ENCODE measurements at regions not wholly inside any gene's neighbourhood (a gene's known extent, or its start where the extent isn't known, plus 50 kb on each side); places are given as distances from the start of the nearest gene placed in this dataset.

DNA sequence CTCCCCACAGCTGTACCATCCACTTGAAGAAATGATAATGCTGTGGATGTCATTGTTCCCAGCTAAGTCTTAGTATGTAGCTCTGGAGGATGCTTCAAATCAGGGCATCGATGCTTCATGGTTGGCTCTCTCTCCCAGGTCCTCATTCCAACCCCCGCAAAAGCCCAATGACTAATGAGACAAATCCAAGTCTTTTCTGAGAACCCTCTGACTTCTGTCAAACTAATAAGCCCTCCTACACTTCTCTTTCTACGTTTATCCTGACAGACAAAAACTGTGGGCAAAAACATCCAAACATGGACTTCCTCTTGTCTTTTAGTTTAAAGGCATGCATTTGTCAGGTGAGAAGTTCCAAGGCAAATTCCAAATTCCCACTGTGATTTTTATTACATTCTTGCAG is 260.4 kb upstream of the TAC1 start:
- CTCF ChIA-PET (ENCODE audit: partially characterized antibody), result interaction anchor here (0.8 to 0.9 kb wide), 3 partner anchors 19 to 45 kb away, joined by 3 read pairs; no protein-coding TSS in a partner anchor
- no peaks in the 10 kb centered on the region for H3K79me1 ChIP-seq (ENCODE audit: low read depth, low read length)
- H2BK15ac ChIP-seq (ENCODE audit: low read length), result no peak overlapping the region
- H3K27me3 ChIP-seq (replicated peaks in 1 of 4; ENCODE audit: control insufficient read depth in 3 of 4, extremely low read depth in 1 of 4, insufficient read depth in 3 of 4, low read length in 3 of 4), result no peaks in the 10 kb centered on the region
- H2BK120ac ChIP-seq (replicated peaks; ENCODE audit: low read depth, low read length), result no peak overlapping the region
- H4K91ac ChIP-seq (replicated peaks; ENCODE audit: insufficient read length, low read length), result no peak overlapping the region
- H3K18ac ChIP-seq (ENCODE audit: extremely low read depth, low read length), result no peak overlapping the region
- WGBS, 2 experiments (ENCODE audit: extremely low coverage in 1 of 2, insufficient coverage in 1 of 2, insufficient read length in 1 of 2, insufficient replicate concordance in 2 of 2, low coverage in 1 of 2, low lambda C conversion rate in 2 of 2, missing lambda C conversion rate in 1 of 2), result 80% methylated on average over 3 of the region's 3 CpGs; no CpG with 5 or more reads in 1 of the 2 experiments
- no peak overlapping the region for H3K14ac ChIP-seq (ENCODE audit: insufficient read length)
- H3K4me3 ChIP-seq (ENCODE audit: extremely low read depth in 1 of 4, insufficient read depth in 2 of 4, low read depth in 3 of 4, low read length in 4 of 4), result no peak overlapping the region
- no peaks in the 10 kb centered on the region for H3K4me1 ChIP-seq (replicated peaks in 1 of 4; ENCODE audit: control insufficient read depth in 3 of 4, insufficient read depth in 4 of 4, low read length in 3 of 4)
- H3K4ac ChIP-seq (replicated peaks; ENCODE audit: insufficient read length, low read depth, low read length), result no peak overlapping the region
- no peak for FAIRE-seq
- H4K8ac ChIP-seq (ENCODE audit: extremely low read depth, insufficient read depth, low read length), result no peak overlapping the region
- H3K23ac ChIP-seq (ENCODE audit: insufficient read length), result no peak overlapping the region
- no peak overlapping the region for H2BK5ac ChIP-seq (ENCODE audit: low read depth, low read length)
- no peaks in the 10 kb centered on the region for H3K23me2 ChIP-seq (ENCODE audit: low read depth, low read length)
- H3K9me3 ChIP-seq (ENCODE audit: insufficient read depth in 2 of 2, low read depth in 1 of 2, low read length in 1 of 2), result no peaks in the 10 kb centered on the region
- H3K4me2 ChIP-seq (ENCODE audit: insufficient read depth in 1 of 2, low read depth in 2 of 2, low read length in 2 of 2), result no peak overlapping the region
- no peak for DNase-seq (ENCODE audit: low read depth in 1 of 2, low spot score in 2 of 2)
- no peak overlapping the region for H2AK5ac ChIP-seq (ENCODE audit: low read depth, low read length)
- no peak overlapping the region for H2BK12ac ChIP-seq (ENCODE audit: low read depth, low read length)
- no peak overlapping the region for H3K56ac ChIP-seq (replicated peaks; ENCODE audit: insufficient read length, low read depth, low read length)
- no peak overlapping the region for H4K5ac ChIP-seq (ENCODE audit: insufficient read length, low read depth, low read length)
- H3K9ac ChIP-seq (replicated peaks in 1 of 4; ENCODE audit: extremely low read depth in 1 of 4, low read depth in 3 of 4, low read length in 3 of 4), result no peak overlapping the region
- no peaks in the 10 kb centered on the region for H4K20me1 ChIP-seq (replicated peaks in 1 of 2; ENCODE audit: control insufficient read depth in 1 of 2, insufficient read depth in 2 of 2, low read length in 2 of 2)
- no peaks in the 10 kb centered on the region for H3K36me3 ChIP-seq (ENCODE audit: control insufficient read depth in 2 of 4, insufficient read depth in 4 of 4, low read length in 3 of 4)
- H3K79me2 ChIP-seq (ENCODE audit: control insufficient read depth in 1 of 2, insufficient read depth in 2 of 2, low read length in 2 of 2), result no peaks in the 10 kb centered on the region
- H2BK20ac ChIP-seq (ENCODE audit: low read length), result no peak overlapping the region
- H2AFZ ChIP-seq (ENCODE audit: low read length), result no peak overlapping the region
- POLR2A ChIA-PET (ENCODE audit: partially characterized antibody), result no interaction called here
- H3K27ac ChIP-seq (ENCODE audit: low read depth, low read length), result no peak overlapping the region
- TF ChIP-seq KDM1A (IDR thresholded peaks at IDR 0.05; ENCODE audit: borderline replicate concordance, low read length) (no peak), GTF2F1 (IDR thresholded peaks at IDR 0.05; ENCODE audit: borderline replicate concordance, low read depth, low read length) (no peak), YY1 (IDR thresholded peaks at IDR 0.05; ENCODE audit: low read depth, low read length) (no peak), POLR2A (IDR thresholded peaks at IDR 0.05; ENCODE audit: control extremely low read depth in 1 of 2, low read depth in 2 of 2, low read length in 2 of 2) (no peak), TEAD4 (IDR thresholded peaks at IDR 0.05; ENCODE audit: low read depth, low read length) (no peak), BACH1 (IDR thresholded peaks at IDR 0.05; ENCODE audit: low read length) (no peak), NRF1 (IDR thresholded peaks at IDR 0.05; ENCODE audit: low read depth, low read length) (no peak), ATF2 (IDR thresholded peaks at IDR 0.05; ENCODE audit: low read length) (no peak), GABPA (IDR thresholded peaks at IDR 0.05; ENCODE audit: borderline replicate concordance, insufficient read depth, low read length) (no peak), CHD2 (IDR thresholded peaks at IDR 0.05; ENCODE audit: low read length) (no peak), NANOG (IDR thresholded peaks at IDR 0.05; ENCODE audit: insufficient read depth, low read depth, low read length, poor library complexity, severe bottlenecking) (no peak), CBX5 (IDR thresholded peaks at IDR 0.05; ENCODE audit: low read depth, low read length) (no peak), TAF1 (IDR thresholded peaks at IDR 0.05; ENCODE audit: low read depth, low read length) (no peak), SP1 (IDR thresholded peaks at IDR 0.05; ENCODE audit: low read depth, low read length) (no peak), CBX8 (IDR thresholded peaks at IDR 0.05; ENCODE audit: borderline replicate concordance, low read depth, low read length) (no peak)
